Fibroblast of lung (primary cell): ENCODE measurements at regions not wholly inside any gene's neighbourhood (a gene's known extent, or its start where the extent isn't known, plus 50 kb on each side); places are given as distances from the start of the nearest gene placed in this dataset.

Experiments
- EZH2 ChIP-seq: IDR thresholded peaks from 2 replicates; pipeline ENCODE4 v1.5.1; 2012; ENCODE audit warnings: low read length, control low read depth, mild to moderate bottlenecking; ENCODE audit errors: missing control alignments
- TF ChIP-seq, protein P1 (sequence below), 2 donors: IDR thresholded peaks in 1 of 2; conservative IDR thresholded peaks in 1 of 2; 1 replicate in 1 of 2; 2 replicates in 1 of 2; pipeline ENCODE4 v1.5.1; 2011 to 2012; ENCODE audit warnings: low read length in 2 of 2, control low read depth in 1 of 2, inconsistent platforms in 1 of 2, low read depth in 1 of 2, mild to moderate bottlenecking in 1 of 2

DNA sequence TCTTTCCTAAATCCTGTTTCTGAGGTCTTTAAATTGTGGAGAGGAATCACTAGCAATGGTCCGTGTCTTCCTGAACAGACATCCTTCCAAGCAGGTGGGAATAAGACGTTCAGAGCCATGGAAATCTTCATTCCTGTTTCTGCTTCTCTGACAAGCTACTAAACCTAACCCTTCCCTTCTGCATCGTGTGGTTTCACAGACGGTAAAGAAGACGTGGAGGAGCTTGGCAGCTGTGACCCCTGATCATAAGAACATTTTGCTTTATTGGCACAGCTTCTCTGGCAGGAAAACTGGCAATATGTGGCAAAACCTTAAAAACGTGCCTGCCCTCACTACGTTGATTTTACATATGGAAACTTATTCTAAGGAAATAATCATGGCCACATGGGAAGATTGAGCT, 63.0 kb upstream of the LOXL4 start:
- TF ChIP-seq, protein P1, sequence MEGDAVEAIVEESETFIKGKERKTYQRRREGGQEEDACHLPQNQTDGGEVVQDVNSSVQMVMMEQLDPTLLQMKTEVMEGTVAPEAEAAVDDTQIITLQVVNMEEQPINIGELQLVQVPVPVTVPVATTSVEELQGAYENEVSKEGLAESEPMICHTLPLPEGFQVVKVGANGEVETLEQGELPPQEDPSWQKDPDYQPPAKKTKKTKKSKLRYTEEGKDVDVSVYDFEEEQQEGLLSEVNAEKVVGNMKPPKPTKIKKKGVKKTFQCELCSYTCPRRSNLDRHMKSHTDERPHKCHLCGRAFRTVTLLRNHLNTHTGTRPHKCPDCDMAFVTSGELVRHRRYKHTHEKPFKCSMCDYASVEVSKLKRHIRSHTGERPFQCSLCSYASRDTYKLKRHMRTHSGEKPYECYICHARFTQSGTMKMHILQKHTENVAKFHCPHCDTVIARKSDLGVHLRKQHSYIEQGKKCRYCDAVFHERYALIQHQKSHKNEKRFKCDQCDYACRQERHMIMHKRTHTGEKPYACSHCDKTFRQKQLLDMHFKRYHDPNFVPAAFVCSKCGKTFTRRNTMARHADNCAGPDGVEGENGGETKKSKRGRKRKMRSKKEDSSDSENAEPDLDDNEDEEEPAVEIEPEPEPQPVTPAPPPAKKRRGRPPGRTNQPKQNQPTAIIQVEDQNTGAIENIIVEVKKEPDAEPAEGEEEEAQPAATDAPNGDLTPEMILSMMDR (conservative IDR thresholded peaks at IDR 0.05 in 1 of 2, IDR thresholded peaks at IDR 0.05 in 1 of 2; ENCODE audit: low read depth in 1 of 2, low read length in 2 of 2), result no peak
- no peak for TF ChIP-seq EZH2
